ENCODE measurements at regions not wholly inside any gene's neighbourhood (a gene's known extent, or its start where the extent isn't known, plus 50 kb on each side); places are given as distances from the start of the nearest gene placed in this dataset.
"Not testable (repeated sequence)": the region's sequence is repeated elsewhere in the genome, so short reads cannot be mapped to it uniquely, and the experiment has no call there.

DNA sequence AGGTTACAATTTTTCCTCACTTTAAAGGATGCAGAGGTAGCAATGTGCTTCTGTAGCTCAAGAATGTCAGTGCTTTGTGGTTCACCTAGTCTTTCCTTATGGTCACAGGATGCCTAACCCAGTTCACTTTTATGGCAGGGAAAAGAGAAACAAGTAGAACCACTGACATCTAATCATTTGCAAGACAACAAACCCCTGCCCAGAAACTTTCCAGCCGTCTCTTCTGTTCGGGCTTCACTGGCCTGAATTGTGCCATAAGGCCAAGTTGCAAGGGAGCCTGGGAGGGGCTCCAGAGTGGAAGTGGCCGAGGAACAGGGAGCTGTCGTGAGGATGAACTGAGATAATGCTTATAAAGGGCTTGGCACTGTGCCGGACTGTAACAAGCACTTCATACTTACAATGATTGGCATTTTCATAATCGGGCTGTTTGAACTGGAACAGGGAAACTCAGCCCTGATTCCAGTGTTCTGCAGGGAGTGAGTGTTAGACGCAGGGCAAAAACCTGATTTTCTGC, 212.6 kb downstream of the BCAS1 start:
- DNase-seq (ENCODE audit: low spot score), result no peak

GRCh38 chr20:53856300-53857295, 213.8 kb downstream of the BCAS1 start:
- DNase-seq (ENCODE audit: low spot score), result no peak

DNA sequence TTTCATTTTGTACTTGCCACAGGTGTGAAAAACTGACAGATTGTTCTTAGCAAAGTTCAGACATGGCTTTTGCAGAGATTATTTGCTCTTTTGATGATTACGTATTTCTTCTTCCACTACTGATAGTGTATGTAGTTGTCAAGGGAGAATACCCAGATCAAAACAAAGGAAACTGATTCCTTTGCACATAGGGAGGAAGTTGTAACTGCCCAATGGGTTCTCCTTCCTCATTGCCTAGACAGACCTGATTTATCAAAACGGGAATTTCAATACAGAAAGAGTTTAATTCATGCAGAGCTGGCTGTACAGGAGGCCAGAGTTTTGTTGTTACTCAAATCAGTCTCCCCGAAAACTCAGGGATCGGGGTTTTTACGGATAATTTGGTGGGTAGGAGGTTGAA, 214.7 kb downstream of the BCAS1 start:
- no peak for DNase-seq (ENCODE audit: low spot score)

GRCh38 chr20:53854609-53854926, 215.8 kb downstream of the BCAS1 start:
- not testable (repeated sequence) for DNase-seq (ENCODE audit: low spot score)

GRCh38 chr20:53853111-53853713, 217.2 kb downstream of the BCAS1 start:
- no peak for DNase-seq (ENCODE audit: low spot score)

GRCh38 chr20:53852691-53853090, 217.7 kb downstream of the BCAS1 start:
- no peak for DNase-seq (ENCODE audit: low spot score)

DNA sequence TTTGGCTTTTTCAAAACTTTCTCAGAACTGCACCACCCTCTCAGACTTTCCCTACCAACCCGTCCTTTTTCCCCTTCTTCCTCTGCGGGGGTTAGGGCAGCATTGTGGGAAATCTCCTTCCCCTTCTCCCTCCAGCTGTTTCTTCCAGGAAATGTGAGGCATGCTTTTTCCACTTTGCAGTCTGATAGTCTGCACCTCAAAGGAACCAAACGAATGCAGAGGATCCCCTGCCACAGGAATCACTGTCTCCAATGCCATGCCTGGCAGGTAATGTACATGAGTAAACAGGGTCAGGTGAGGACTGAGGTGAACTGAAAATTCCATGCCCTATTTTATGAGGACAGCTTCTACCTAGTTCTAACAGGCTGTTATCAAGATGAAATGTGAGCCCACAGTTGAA, 218.4 kb downstream of the BCAS1 start:
- no peak for DNase-seq (ENCODE audit: low spot score)

GRCh38 chr20:53850319-53850718, 220.1 kb downstream of the BCAS1 start:
- DNase-seq (ENCODE audit: low spot score), result no peak

DNA sequence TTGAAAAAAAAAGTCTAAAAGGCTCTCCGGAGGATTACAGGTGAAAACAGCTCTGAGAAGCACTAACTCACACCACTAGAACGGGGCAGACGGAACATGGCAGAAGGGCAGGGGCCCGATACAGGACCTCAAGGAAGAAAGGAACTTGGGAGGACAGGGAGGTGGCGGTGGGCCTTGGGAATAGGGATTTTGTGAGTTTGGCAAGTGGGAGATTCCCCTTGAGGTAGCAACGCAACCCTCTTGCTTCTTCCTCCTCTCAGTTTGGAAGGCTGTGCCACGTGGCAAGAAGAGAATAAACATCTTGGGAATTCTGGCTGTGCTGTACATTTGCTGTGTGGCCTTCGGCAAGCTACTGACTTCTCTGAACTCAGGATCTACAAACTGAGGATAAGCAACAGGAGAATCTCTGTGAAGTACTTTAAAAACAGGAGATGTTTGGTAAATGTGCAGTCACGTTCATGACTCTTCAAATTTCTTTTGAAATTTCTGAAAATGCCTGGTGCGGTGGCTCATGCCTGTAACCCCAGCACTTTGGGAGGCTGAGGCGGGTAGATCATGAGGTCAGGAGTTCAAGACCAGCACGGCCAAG, 220.8 kb downstream of the BCAS1 start:
- no peak for DNase-seq (ENCODE audit: low spot score)

DNA sequence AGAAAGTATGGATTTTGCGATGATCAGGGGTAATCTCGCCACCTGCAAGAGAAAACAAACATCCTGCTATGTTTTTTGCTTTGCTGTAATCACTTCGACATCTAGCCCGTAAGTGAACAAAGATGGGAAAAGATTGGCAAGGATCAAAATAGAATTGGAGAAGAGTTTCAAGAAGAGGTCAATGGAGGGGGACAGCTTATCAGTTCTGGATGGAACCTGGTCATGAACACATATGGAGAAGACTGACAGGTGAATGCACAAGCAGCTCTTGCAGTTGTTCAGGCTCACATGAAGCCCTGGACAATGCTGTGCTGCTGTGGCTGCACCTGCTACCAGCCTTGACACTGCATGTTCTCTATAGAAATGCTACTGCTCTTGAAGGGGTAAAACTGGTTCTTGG, 222.1 kb downstream of the BCAS1 start:
- DNase-seq (ENCODE audit: low spot score), result no peak

- DNase-seq (ENCODE audit: low spot score), result no peak
Observed at GRCh38 chr20:53847837-53848170, 222.6 kb downstream of the BCAS1 start.

- no peak for DNase-seq (ENCODE audit: low spot score)
Observed at GRCh38 chr20:53847139-53847836, 223.1 kb downstream of the BCAS1 start.

DNA sequence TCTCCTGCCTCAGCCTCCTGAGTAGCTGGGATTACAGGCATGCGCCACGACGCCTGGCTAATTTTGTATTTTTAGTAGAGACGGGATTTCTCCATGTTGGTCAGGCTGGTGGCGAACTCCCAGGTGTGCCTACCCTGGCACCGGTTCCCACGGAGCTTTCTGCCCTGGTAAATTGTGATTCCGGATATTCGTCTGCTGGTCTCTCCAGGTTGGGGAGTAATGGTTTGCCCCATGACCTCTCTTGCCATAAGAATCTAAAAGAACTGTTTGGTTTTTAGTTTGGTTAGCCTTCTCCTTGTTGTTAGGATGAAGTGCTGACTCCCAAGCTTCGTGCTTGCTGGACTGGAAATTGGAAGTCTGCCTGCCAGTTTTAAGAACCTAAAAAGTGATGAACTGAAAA, 223.8 kb downstream of the BCAS1 start:
- no peak for DNase-seq (ENCODE audit: low spot score)

DNA sequence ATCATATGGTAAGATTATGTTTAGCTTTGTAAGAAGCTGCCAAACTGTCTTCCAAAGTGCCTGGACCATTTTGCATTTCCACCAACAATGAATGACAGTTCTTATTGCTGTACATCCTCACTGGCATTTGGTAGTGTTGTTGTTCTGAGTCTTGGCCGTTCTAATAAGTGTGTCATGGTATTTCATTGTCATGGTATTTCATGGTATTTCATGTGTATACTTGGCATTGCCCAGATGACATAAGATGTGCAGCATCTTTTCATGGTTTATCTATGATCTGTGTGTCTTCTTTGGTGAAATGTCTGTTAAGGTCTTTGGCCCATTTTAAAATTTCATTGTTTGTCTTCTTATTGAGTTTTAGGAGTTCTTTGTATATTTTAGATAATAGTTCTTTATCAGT, 224.4 kb downstream of the BCAS1 start:
- DNase-seq (ENCODE audit: low spot score), result no peak

DNA sequence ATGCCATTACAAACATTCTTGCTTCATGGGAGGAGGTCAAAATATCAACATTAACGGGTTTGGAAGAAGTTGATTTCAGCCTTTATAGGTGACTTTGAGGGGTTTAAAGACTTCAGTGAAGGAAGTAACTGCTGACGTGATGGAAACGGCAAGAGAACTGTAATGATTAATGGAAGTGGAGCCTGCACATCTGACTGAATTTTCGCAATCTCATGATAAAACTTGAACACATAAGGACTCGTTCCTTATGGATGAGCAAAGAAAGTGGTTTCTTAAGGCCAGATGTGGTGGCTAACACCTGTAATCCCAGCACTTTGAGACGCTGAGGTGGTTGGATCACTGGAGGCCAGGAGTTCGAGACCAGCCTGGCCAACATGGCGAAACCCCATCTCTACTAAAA, 226.1 kb downstream of the BCAS1 start:
- no peak for DNase-seq (ENCODE audit: low spot score)

DNA sequence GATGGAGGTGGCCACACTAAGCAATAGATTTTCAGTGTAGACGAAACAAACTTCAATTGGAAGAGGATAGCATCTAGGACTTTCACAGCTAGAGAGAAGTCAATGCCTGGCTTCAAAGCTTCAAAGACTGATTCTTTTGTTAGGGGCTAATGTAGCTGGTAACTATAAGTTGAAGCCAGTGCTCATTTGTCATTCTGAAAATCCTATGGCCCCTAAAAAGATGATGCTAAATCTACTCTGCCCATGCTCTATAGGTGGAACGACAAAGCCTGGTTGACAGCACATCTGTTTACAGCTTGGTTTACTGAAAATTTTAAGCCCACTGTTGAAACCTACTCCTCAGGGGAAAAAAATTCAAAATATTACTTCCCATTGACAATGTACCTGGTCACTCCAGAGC, 226.7 kb downstream of the BCAS1 start:
- DNase-seq (ENCODE audit: low spot score), result no peak

DNA sequence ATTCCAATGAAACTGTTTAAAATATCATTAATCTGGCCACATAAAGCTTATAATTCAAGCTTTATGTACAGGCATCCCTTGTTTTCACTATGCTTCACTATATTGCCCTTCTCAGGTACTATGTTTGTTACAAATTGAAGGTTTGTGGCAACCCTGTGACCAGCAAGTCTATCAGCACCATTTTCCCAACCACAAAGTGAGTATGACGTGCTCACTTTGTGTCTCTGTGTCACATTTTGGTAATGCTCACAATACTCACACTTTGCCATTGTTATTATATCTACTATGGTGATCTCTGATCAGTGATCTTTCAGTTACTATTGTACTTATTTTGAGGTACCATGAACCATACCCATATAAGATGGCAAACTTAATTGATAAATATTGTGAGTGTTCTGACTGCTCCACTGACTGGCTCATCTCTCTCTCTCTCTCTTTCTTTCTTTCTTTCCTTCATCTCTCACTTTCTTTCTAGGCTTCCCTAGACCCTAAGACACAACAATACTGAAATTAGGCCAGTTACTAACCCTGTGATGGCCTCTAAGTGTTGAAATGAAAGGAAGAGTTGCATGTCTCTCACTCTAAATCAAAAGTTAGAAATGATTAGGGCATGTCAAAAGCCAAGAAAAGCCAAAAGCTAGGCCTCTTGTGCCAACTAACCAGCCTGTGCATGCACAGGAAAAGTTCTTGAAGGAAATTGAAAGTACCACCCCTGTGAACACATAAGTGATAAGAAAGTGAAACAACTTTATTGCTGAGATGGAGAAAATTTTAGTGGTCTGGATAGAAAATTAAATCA, 227.9 kb downstream of the BCAS1 start:
- DNase-seq (ENCODE audit: low spot score), result no peak

GRCh38 chr20:53841741-53842140, 228.7 kb downstream of the BCAS1 start:
- DNase-seq (ENCODE audit: low spot score), result no peak

DNA sequence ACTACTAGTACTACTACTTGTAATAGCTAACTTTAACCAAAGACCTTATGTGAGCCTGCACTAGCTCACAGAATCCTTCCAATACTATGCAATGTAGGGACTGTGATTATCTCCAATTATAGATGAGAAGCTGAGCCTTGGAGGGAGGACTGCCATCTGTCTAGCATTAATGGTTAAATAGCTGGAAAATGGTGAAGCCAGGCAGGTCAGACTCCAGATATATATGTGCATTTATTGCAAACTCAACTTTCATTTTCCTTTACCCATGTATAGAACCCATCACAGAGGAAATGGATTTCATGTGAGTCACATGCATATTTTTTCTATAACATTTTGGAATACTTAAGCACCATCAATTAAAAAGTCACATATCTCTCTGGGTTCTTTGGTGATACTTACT, 229.9 kb downstream of the BCAS1 start:
- no peak for DNase-seq (ENCODE audit: low spot score)

GRCh38 chr20:53839423-53840176, 230.8 kb downstream of the BCAS1 start:
- DNase-seq (ENCODE audit: low spot score), result no peak
